NCI-H226 (cell line): ENCODE measurements at regions not wholly inside any gene's neighbourhood (a gene's known extent, or its start where the extent isn't known, plus 50 kb on each side); places are given as distances from the start of the nearest gene placed in this dataset.

Experiments
- DNase-seq: peaks from one replicate; pipeline ENCODE4 v3.0.0-alpha.2; 2015

- DNase-seq = no peak
Observed at GRCh38 chr12:127268706-127269425, 998.1 kb upstream of the TMEM132C start.

GRCh38 chr12:127270193-127270592 lies 996.8 kb upstream of the TMEM132C start:
- DNase-seq = no peak

GRCh38 chr12:127271776-127272175 lies 995.2 kb upstream of the TMEM132C start:
- DNase-seq = no peak

GRCh38 chr12:127272864-127273263 lies 994.1 kb upstream of the TMEM132C start:
- DNase-seq = no peak

- DNase-seq = no peak
Observed at GRCh38 chr12:127273626-127274025, 993.3 kb upstream of the TMEM132C start.

GRCh38 chr12:127275416-127275815 lies 991.6 kb upstream of the TMEM132C start:
- DNase-seq = no peak

GRCh38 chr12:127277882-127278281 lies 989.1 kb upstream of the TMEM132C start:
- DNase-seq = no peak

GRCh38 chr12:127278351-127278750 lies 988.6 kb upstream of the TMEM132C start:
- DNase-seq = no peak

GRCh38 chr12:127280393-127281275 lies 986.3 kb upstream of the TMEM132C start:
- no peak for DNase-seq

- no peak for DNase-seq
Observed at GRCh38 chr12:127282786-127283565, 984.0 kb upstream of the TMEM132C start.

GRCh38 chr12:127284021-127284420 lies 982.9 kb upstream of the TMEM132C start:
- DNase-seq = no peak

- no peak for DNase-seq
Observed at GRCh38 chr12:127284870-127285431, 982.0 kb upstream of the TMEM132C start.

GRCh38 chr12:127286281-127286680 lies 980.7 kb upstream of the TMEM132C start:
- DNase-seq = no peak

GRCh38 chr12:127287256-127287655 lies 979.7 kb upstream of the TMEM132C start:
- no peak for DNase-seq

- DNase-seq = no peak
Observed at GRCh38 chr12:127290251-127290650, 976.7 kb upstream of the TMEM132C start.

- DNase-seq = no peak
Observed at GRCh38 chr12:127292736-127293135, 974.2 kb upstream of the TMEM132C start.

- no peak for DNase-seq
Observed at GRCh38 chr12:127293507-127294310, 973.3 kb upstream of the TMEM132C start.

GRCh38 chr12:127294651-127295210 lies 972.2 kb upstream of the TMEM132C start:
- DNase-seq = no peak

GRCh38 chr12:127295630-127296029 lies 971.3 kb upstream of the TMEM132C start:
- DNase-seq = no peak

- DNase-seq = no peak
Observed at GRCh38 chr12:127296591-127296990, 970.4 kb upstream of the TMEM132C start.

- DNase-seq = no peak
Observed at GRCh38 chr12:127297327-127297726, 969.6 kb upstream of the TMEM132C start.

GRCh38 chr12:127300075-127300474 lies 966.9 kb upstream of the TMEM132C start:
- DNase-seq = no peak
